ENCODE measurements at regions not wholly inside any gene's neighbourhood (a gene's known extent, or its start where the extent isn't known, plus 50 kb on each side); places are given as distances from the start of the nearest gene placed in this dataset.

GRCh38 chr3:68228856-68229255 lies 574.4 kb upstream of the SUCLG2 start (continued):
- TF ChIP-seq, protein P1, sequence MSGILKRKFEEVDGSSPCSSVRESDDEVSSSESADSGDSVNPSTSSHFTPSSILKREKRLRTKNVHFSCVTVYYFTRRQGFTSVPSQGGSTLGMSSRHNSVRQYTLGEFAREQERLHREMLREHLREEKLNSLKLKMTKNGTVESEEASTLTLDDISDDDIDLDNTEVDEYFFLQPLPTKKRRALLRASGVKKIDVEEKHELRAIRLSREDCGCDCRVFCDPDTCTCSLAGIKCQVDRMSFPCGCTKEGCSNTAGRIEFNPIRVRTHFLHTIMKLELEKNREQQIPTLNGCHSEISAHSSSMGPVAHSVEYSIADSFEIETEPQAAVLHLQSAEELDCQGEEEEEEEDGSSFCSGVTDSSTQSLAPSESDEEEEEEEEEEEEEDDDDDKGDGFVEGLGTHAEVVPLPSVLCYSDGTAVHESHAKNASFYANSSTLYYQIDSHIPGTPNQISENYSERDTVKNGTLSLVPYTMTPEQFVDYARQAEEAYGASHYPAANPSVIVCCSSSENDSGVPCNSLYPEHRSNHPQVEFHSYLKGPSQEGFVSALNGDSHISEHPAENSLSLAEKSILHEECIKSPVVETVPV (CRISPR knock-in tag; IDR thresholded peaks at IDR 0.05), result no peak
- TF ChIP-seq TCF4 (CRISPR knock-in tag; IDR thresholded peaks at IDR 0.05; ENCODE audit: borderline replicate concordance), result no peak
- no peak for TF ChIP-seq ZNF70 (CRISPR knock-in tag; IDR thresholded peaks at IDR 0.05)
- TF ChIP-seq RARB (CRISPR knock-in tag; IDR thresholded peaks at IDR 0.05), result no peak
- TF ChIP-seq ISL1 (CRISPR knock-in tag; IDR thresholded peaks at IDR 0.05), result no peak
- TF ChIP-seq PPARA (CRISPR knock-in tag; IDR thresholded peaks at IDR 0.05; ENCODE audit: borderline replicate concordance), result no peak
- no peak for TF ChIP-seq ZFP30 (CRISPR knock-in tag; IDR thresholded peaks at IDR 0.05)

DNA sequence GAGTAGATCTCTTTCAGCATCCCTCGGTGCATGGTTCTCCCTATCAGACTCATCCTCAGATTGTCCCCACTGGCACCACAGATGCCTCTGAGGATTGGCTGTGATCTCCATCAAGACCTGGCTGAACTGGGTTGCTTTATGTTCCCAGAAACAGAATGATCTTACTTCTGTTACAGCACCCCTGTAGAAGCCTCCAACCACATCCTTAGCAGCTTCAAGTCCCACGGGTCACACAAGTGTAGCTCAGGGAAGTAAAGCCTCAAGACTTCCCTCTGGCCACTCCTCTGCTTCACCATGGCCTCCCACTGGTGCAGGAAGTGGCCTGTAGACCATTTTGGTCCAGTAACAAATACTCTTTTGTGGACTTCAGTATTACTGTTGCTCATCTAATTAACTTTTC lies 566.4 kb upstream of the SUCLG2 start:
- TF ChIP-seq ZFP3 (CRISPR knock-in tag; IDR thresholded peaks at IDR 0.05) (no peak), CSDC2 (CRISPR knock-in tag; IDR thresholded peaks at IDR 0.05) (no peak), TCF4 (CRISPR knock-in tag; IDR thresholded peaks at IDR 0.05; ENCODE audit: borderline replicate concordance) (no peak), PPARA (CRISPR knock-in tag; IDR thresholded peaks at IDR 0.05; ENCODE audit: borderline replicate concordance) (no peak), ESRRG (CRISPR knock-in tag; IDR thresholded peaks at IDR 0.05) (no peak), ARNTL (CRISPR knock-in tag; IDR thresholded peaks at IDR 0.05; ENCODE audit: borderline replicate concordance, low read depth) (no peak), OSR1 (CRISPR knock-in tag; IDR thresholded peaks at IDR 0.05) (no peak), ZNF8 (CRISPR knock-in tag; IDR thresholded peaks at IDR 0.05) (no peak), ZFP30 (CRISPR knock-in tag; IDR thresholded peaks at IDR 0.05) (no peak), TOX (CRISPR knock-in tag; IDR thresholded peaks at IDR 0.05; ENCODE audit: borderline replicate concordance) (no peak), ZNF70 (CRISPR knock-in tag; IDR thresholded peaks at IDR 0.05) (no peak), PATZ1 (CRISPR knock-in tag; IDR thresholded peaks at IDR 0.05; ENCODE audit: borderline replicate concordance) (no peak), SNAI2 (CRISPR knock-in tag; IDR thresholded peaks at IDR 0.05) (no peak), POU6F1 (CRISPR knock-in tag; IDR thresholded peaks at IDR 0.05; ENCODE audit: borderline replicate concordance, low read depth) (no peak), BACH2 (CRISPR knock-in tag; IDR thresholded peaks at IDR 0.05; ENCODE audit: borderline replicate concordance) (no peak), ZC3H10 (CRISPR knock-in tag; IDR thresholded peaks at IDR 0.05) (no peak), RARB (CRISPR knock-in tag; IDR thresholded peaks at IDR 0.05) (no peak), ISL1 (CRISPR knock-in tag; IDR thresholded peaks at IDR 0.05) (no peak)
- TF ChIP-seq, protein P2, sequence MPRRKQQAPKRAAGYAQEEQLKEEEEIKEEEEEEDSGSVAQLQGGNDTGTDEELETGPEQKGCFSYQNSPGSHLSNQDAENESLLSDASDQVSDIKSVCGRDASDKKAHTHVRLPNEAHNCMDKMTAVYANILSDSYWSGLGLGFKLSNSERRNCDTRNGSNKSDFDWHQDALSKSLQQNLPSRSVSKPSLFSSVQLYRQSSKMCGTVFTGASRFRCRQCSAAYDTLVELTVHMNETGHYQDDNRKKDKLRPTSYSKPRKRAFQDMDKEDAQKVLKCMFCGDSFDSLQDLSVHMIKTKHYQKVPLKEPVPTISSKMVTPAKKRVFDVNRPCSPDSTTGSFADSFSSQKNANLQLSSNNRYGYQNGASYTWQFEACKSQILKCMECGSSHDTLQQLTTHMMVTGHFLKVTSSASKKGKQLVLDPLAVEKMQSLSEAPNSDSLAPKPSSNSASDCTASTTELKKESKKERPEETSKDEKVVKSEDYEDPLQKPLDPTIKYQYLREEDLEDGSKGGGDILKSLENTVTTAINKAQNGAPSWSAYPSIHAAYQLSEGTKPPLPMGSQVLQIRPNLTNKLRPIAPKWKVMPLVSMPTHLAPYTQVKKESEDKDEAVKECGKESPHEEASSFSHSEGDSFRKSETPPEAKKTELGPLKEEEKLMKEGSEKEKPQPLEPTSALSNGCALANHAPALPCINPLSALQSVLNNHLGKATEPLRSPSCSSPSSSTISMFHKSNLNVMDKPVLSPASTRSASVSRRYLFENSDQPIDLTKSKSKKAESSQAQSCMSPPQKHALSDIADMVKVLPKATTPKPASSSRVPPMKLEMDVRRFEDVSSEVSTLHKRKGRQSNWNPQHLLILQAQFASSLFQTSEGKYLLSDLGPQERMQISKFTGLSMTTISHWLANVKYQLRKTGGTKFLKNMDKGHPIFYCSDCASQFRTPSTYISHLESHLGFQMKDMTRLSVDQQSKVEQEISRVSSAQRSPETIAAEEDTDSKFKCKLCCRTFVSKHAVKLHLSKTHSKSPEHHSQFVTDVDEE (CRISPR knock-in tag; IDR thresholded peaks at IDR 0.05), result no peak
- TF ChIP-seq, protein P1 (CRISPR knock-in tag; IDR thresholded peaks at IDR 0.05), result no peak
- ATAC-seq, result no peak

GRCh38 chr3:68211637-68212036 lies 557.2 kb upstream of the SUCLG2 start:
- ATAC-seq, result no peak
- TF ChIP-seq CREB5 (CRISPR knock-in tag; IDR thresholded peaks at IDR 0.05; ENCODE audit: low read depth) (no peak), ARNTL (CRISPR knock-in tag; IDR thresholded peaks at IDR 0.05; ENCODE audit: borderline replicate concordance, low read depth) (no peak)

All from SK-N-SH treated with all-trans-retinoic acid at 6 μM for 48 hours (cell line).